Trophoblast cell (in vitro differentiated cells and primary cell): ENCODE measurements at regions not wholly inside any gene's neighbourhood (a gene's known extent, or its start where the extent isn't known, plus 50 kb on each side); places are given as distances from the start of the nearest gene placed in this dataset.

ENCODE experiments used
- DNase-seq, 2 donors: peaks; one replicate each; pipeline ENCODE4 v3.0.0-alpha.2; 2016
- H2AFZ ChIP-seq: 2 replicates; pipeline ENCODE4 v1.6.1; 2013; ENCODE audit warnings: low read length, moderate library complexity, mild to moderate bottlenecking; ENCODE audit not compliant: insufficient read depth, poor library complexity
- H2AK5ac ChIP-seq: 2 replicates; pipeline ENCODE4 v1.6.1; 2013; ENCODE audit warnings: mild to moderate bottlenecking, low read length
- H2BK120ac ChIP-seq: 2 replicates; pipeline ENCODE4 v1.6.1; 2013; ENCODE audit warnings: low read length, mild to moderate bottlenecking, moderate library complexity; ENCODE audit not compliant: insufficient read depth, poor library complexity
- H2BK12ac ChIP-seq: 2 replicates; pipeline ENCODE4 v1.6.1; 2013; ENCODE audit warnings: mild to moderate bottlenecking, low read length, moderate library complexity
- H2BK5ac ChIP-seq: 2 replicates; pipeline ENCODE4 v1.6.1; 2013; ENCODE audit warnings: low read length, low read depth, moderate library complexity, mild to moderate bottlenecking; ENCODE audit not compliant: poor library complexity
- H3K14ac ChIP-seq: 2 replicates; pipeline ENCODE4 v1.6.1; 2013; ENCODE audit warnings: mild to moderate bottlenecking, low read length
- H3K18ac ChIP-seq: 2 replicates; pipeline ENCODE4 v1.6.1; 2013; ENCODE audit warnings: mild to moderate bottlenecking, low read length
- H3K23ac ChIP-seq: 2 replicates; pipeline ENCODE4 v1.6.1; 2013; ENCODE audit warnings: low read length
- H3K27ac ChIP-seq: 2 replicates; pipeline ENCODE4 v1.5.1; 2013; ENCODE audit warnings: low read depth, mild to moderate bottlenecking, inconsistent platforms, low read length, moderate library complexity
- H3K27me3 ChIP-seq: 2 replicates; pipeline ENCODE4 v1.6.1; 2013; ENCODE audit warnings: inconsistent platforms, mild to moderate bottlenecking, low read length, moderate library complexity; ENCODE audit not compliant: insufficient read depth
- H3K36me3 ChIP-seq, 2 experiments: 1 replicate in 1 of 2; 2 replicates in 1 of 2; pipeline ENCODE4 v1.6.1; 2013; ENCODE audit warnings: low read length in 2 of 2, mild to moderate bottlenecking in 2 of 2, moderate library complexity in 1 of 2; ENCODE audit not compliant: insufficient read depth in 2 of 2, control insufficient read depth in 1 of 2
- H3K4ac ChIP-seq: 2 replicates; pipeline ENCODE4 v1.6.1; 2013; ENCODE audit warnings: low read depth, mild to moderate bottlenecking, low read length, moderate library complexity
- H3K4me1 ChIP-seq, 2 experiments: 1 replicate in 1 of 2; 2 replicates in 1 of 2; pipeline ENCODE4 v1.6.1; 2013; ENCODE audit warnings: low read length in 2 of 2, mild to moderate bottlenecking in 2 of 2, moderate library complexity in 1 of 2; ENCODE audit not compliant: insufficient read depth in 2 of 2, control insufficient read depth in 1 of 2
- H3K4me2 ChIP-seq: 2 replicates; pipeline ENCODE4 v1.6.1; 2013; ENCODE audit warnings: inconsistent platforms, mild to moderate bottlenecking, low read length, moderate library complexity
- H3K4me3 ChIP-seq: 2 replicates; pipeline ENCODE4 v1.5.1; 2013; ENCODE audit warnings: mild to moderate bottlenecking, low read depth, low read length, inconsistent platforms
- H3K79me1 ChIP-seq: one replicate; pipeline ENCODE4 v1.6.1; 2013; ENCODE audit warnings: low read length
- H3K79me2 ChIP-seq: 2 replicates; pipeline ENCODE4 v1.6.1; 2013; ENCODE audit warnings: low read length, mild to moderate bottlenecking; ENCODE audit not compliant: control insufficient read depth, insufficient read depth, poor library complexity
- H3K9ac ChIP-seq: 2 replicates; pipeline ENCODE4 v1.6.1; 2013; ENCODE audit warnings: mild to moderate bottlenecking, low read length
- H3K9me3 ChIP-seq: 2 replicates; pipeline ENCODE4 v1.6.1; 2013; ENCODE audit warnings: low read depth, mild to moderate bottlenecking, control low read depth, inconsistent platforms, low read length; ENCODE audit not compliant: insufficient read depth
- H4K12ac ChIP-seq: 2 replicates; pipeline ENCODE4 v1.6.1; 2013; ENCODE audit warnings: low read depth, mild to moderate bottlenecking, low read length, moderate library complexity
- H4K8ac ChIP-seq: 2 replicates; pipeline ENCODE4 v1.6.1; 2013; ENCODE audit warnings: low read depth, mild to moderate bottlenecking, low read length, moderate library complexity
- H4K91ac ChIP-seq: one replicate; pipeline ENCODE4 v1.6.1; 2013; ENCODE audit warnings: low read depth, mild to moderate bottlenecking, low read length, moderate library complexity
- WGBS: extraction: QIAGEN DNeasy Blood & Tissue Kit; methylation state at CpG from one replicate; pipeline ENCODE4 v1.1.7; 2013; ENCODE audit warnings: missing lambda C conversion rate; ENCODE audit not compliant: insufficient read length, insufficient coverage; ENCODE audit errors: extremely low coverage; 5-methylcytosine and 5-hydroxymethylcytosine counted together

DNA sequence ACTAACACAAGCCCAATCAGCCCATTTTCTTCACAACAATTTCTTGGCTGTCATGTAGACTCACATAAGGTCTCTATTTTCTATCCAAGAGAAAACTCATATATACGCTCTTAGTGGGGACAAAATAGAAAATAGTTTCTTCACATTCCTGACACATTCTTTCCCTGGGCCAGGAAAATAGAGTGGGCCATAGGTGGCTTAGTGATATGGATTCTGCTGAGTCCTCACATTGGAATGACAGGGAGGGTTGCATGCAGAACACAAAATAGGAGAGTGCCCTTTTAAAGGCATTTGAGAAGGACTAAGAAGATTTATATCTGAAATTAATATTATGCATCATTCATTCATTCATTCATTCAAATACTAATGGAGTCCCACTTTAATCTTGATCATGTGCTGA lies 207.7 kb downstream of the LYPLAL1 start:
- peaks cover 4% of the 10 kb centered on the region for H3K9me3 ChIP-seq
- peaks cover 0 to 2% of the 10 kb centered on the region in 2 experiments for H3K4me1 ChIP-seq
- H3K4ac ChIP-seq, result no peak overlapping the region
- H3K27ac ChIP-seq, result no peak overlapping the region
- no peak overlapping the region for H3K4me3 ChIP-seq
- no CpG with 5 or more reads among the region's 1 CpG for whole genome bisulfite sequencing
- no peak overlapping the region for H4K8ac ChIP-seq
- H2AFZ ChIP-seq, result no peak overlapping the region
- H3K18ac ChIP-seq, result no peak overlapping the region
- no peaks in the 10 kb centered on the region for H3K27me3 ChIP-seq
- peak in 1 of 2 donors; percentile 68 for DNase-seq
- no peak overlapping the region for H4K12ac ChIP-seq
- H3K36me3 ChIP-seq, result no peaks in the 10 kb centered on the region
- H3K4me2 ChIP-seq, result no peak overlapping the region
- no peak overlapping the region for H2AK5ac ChIP-seq
- H3K79me1 ChIP-seq, result no peaks in the 10 kb centered on the region
- no peak overlapping the region for H3K9ac ChIP-seq
- H4K91ac ChIP-seq, result no peak overlapping the region
- H3K23ac ChIP-seq, result no peak overlapping the region
- H2BK12ac ChIP-seq, result no peak overlapping the region
- no peak overlapping the region for H2BK120ac ChIP-seq
- H2BK5ac ChIP-seq, result no peak overlapping the region
- H3K79me2 ChIP-seq, result no peaks in the 10 kb centered on the region
- H3K14ac ChIP-seq, result no peak overlapping the region

DNA sequence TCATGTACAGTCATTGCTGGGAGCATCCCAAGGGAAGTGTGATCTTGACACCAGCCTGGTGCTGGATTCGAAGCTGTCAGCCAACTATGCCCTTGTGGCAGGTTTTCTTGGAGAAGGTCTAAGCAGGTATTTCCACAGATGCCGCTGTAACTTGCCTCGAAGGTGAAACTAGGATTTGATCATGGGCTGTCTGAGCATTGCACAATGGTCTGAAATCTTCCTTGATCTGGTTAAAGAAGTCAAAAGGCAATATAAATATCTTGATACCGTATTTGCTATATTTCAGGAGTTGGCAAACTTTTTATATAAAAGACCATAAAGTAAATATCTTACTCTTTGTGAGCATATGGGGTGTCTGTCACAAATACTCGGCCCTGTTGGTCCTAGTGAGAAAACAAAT lies 206.8 kb downstream of the LYPLAL1 start:
- no peak overlapping the region for H3K4me2 ChIP-seq
- peaks cover 0 to 2% of the 10 kb centered on the region in 2 experiments for H3K4me1 ChIP-seq
- H2AFZ ChIP-seq, result no peak overlapping the region
- H3K79me1 ChIP-seq, result no peaks in the 10 kb centered on the region
- no peaks in the 10 kb centered on the region for H3K79me2 ChIP-seq
- no peak overlapping the region for H2BK12ac ChIP-seq
- H3K14ac ChIP-seq, result no peak overlapping the region
- peak overlapping the region; percentile 33 for H3K23ac ChIP-seq
- no peaks in the 10 kb centered on the region for H3K27me3 ChIP-seq
- no peaks in the 10 kb centered on the region for H3K36me3 ChIP-seq
- H4K91ac ChIP-seq, result no peak overlapping the region
- no CpG with 5 or more reads among the region's 5 CpGs for WGBS
- no peak overlapping the region for H4K12ac ChIP-seq
- no peak overlapping the region for H3K27ac ChIP-seq
- H3K18ac ChIP-seq, result no peak overlapping the region
- H3K4me3 ChIP-seq, result no peak overlapping the region
- peak in 1 of 2 donors; percentile 34 for DNase-seq
- no peak overlapping the region for H4K8ac ChIP-seq
- no peak overlapping the region for H2BK5ac ChIP-seq
- H2AK5ac ChIP-seq, result no peak overlapping the region
- H3K9me3 ChIP-seq, result peaks cover 4% of the 10 kb centered on the region
- no peak overlapping the region for H2BK120ac ChIP-seq
- no peak overlapping the region for H3K4ac ChIP-seq
- peak overlapping the region; percentile 40 for H3K9ac ChIP-seq

DNA sequence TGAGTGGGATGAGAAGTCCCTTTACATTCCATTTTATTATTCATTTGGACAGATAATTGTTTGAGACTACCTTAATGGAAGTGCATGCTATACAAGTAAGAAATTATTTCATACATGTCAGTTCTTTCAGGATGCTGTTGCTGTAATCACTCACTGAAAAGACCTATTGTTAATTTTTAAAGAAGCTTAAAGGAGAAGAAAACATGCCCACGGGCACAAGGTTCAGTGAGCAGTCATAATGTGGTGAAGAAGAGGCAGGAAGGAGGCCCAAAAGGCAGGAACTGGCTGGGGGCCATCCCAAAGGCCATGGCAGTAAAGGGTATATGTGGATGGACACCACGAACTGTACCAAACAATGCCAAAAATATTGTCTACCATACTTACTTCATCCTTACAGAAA lies 206.0 kb downstream of the LYPLAL1 start:
- Histone ChIP-seq H3K79me1 (no peaks in the 10 kb centered on the region), H4K12ac (no peak overlapping the region), H4K91ac (no peak overlapping the region), H2BK12ac (no peak overlapping the region), H3K27me3 (no peaks in the 10 kb centered on the region), H4K8ac (no peak overlapping the region), H3K4ac (no peak overlapping the region), H3K9me3 (peaks cover 4% of the 10 kb centered on the region), H2AK5ac (no peak overlapping the region), H3K18ac (no peak overlapping the region), H3K4me3 (no peak overlapping the region), H3K4me2 (no peak overlapping the region), H2BK120ac (no peak overlapping the region), H3K4me1 (peaks cover 0 to 2% of the 10 kb centered on the region in 2 experiments), H2AFZ (no peak overlapping the region), H3K36me3 (no peaks in the 10 kb centered on the region), H3K9ac (no peak overlapping the region), H2BK5ac (no peak overlapping the region), H3K14ac (no peak overlapping the region), H3K23ac (no peak overlapping the region), H3K27ac (no peak overlapping the region), H3K79me2 (no peaks in the 10 kb centered on the region)
- no peak for DNase-seq
- no CpG with 5 or more reads among the region's 2 CpGs for WGBS

DNA sequence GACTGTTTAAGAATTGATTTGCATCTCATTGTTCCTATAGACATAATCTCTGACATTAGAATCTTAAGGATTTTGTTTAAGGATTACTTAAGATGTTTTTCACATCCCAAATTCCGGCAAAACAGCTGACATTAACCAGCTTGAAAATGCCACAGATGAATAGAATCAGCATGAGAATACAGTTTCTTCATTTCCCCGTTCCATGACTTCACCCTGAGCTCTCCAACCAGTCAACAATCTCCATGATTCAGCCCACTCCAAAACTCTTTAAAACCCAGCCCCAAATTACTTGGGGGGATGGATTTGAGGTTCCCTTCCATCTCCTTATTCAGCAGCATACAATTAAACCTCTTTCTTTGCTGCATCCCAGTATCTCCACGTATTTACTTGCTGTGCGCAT lies 201.0 kb downstream of the LYPLAL1 start:
- Histone ChIP-seq H2AK5ac (no peak overlapping the region), H3K79me2 (no peaks in the 10 kb centered on the region), H3K14ac (no peak overlapping the region), H4K91ac (no peak overlapping the region), H3K36me3 (no peaks in the 10 kb centered on the region), H3K4me1 (no peaks in the 10 kb centered on the region), H4K12ac (no peak overlapping the region), H3K79me1 (no peaks in the 10 kb centered on the region), H3K4me3 (no peak overlapping the region), H3K9ac (no peak overlapping the region), H3K18ac (no peak overlapping the region), H3K27ac (no peak overlapping the region), H2BK120ac (no peak overlapping the region), H3K4ac (no peak overlapping the region), H2AFZ (no peak overlapping the region), H3K4me2 (no peak overlapping the region), H4K8ac (no peak overlapping the region), H3K9me3 (no peaks in the 10 kb centered on the region), H2BK12ac (no peak overlapping the region), H3K27me3 (no peaks in the 10 kb centered on the region), H2BK5ac (no peak overlapping the region), H3K23ac (no peak overlapping the region)
- no peak for DNase-seq
- WGBS, result no CpG with 5 or more reads among the region's 4 CpGs
